A549 (cell line): ENCODE measurements at regions not wholly inside any gene's neighbourhood (a gene's known extent, or its start where the extent isn't known, plus 50 kb on each side); places are given as distances from the start of the nearest gene placed in this dataset.

Experiments
- HDAC2 ChIP-seq: fragments of 200-600 bp; sonication (generic); IDR thresholded peaks from 2 replicates; pipeline ENCODE4 v1.6.1; 2016
- POLR2A ChIP-seq: IDR thresholded peaks from 2 replicates; pipeline ENCODE4 v1.6.1; 2012; ENCODE audit warnings: mild to moderate bottlenecking, low read length
- TF ChIP-seq, protein P1 (sequence below): fragments of 200-600 bp; sonication (generic); IDR thresholded peaks from 2 replicates; pipeline ENCODE4 v1.6.1; 2016; ENCODE audit warnings: antibody characterized with exemption, mild to moderate bottlenecking, moderate library complexity
- TF ChIP-seq, protein P2 (sequence below): fragments of >200 bp; sonication (Bioruptor Twin); formaldehyde crosslinking; IDR thresholded peaks from 3 replicates; pipeline ENCODE4 v1.5.1; 2016

DNA sequence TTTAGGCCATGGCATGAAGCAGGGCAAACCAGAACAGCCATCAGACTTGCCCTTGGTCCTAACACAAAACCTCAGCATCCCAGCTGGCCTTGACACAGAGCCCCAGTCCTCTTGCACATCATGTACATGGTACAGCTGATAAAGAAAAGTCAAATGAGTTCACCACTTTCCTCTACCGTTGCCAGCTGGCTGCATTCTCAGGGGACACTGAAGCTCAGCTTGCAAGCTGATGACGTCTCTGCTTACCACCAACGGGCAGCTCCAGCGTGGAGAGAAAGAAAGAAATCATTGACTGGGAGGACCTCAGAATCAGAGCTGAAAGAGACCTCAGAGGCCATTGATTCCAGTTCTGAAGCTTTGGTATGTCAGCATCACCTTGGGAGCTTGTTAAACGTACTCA, 80.7 kb upstream of the CES5A start:
- TF ChIP-seq, protein P1, sequence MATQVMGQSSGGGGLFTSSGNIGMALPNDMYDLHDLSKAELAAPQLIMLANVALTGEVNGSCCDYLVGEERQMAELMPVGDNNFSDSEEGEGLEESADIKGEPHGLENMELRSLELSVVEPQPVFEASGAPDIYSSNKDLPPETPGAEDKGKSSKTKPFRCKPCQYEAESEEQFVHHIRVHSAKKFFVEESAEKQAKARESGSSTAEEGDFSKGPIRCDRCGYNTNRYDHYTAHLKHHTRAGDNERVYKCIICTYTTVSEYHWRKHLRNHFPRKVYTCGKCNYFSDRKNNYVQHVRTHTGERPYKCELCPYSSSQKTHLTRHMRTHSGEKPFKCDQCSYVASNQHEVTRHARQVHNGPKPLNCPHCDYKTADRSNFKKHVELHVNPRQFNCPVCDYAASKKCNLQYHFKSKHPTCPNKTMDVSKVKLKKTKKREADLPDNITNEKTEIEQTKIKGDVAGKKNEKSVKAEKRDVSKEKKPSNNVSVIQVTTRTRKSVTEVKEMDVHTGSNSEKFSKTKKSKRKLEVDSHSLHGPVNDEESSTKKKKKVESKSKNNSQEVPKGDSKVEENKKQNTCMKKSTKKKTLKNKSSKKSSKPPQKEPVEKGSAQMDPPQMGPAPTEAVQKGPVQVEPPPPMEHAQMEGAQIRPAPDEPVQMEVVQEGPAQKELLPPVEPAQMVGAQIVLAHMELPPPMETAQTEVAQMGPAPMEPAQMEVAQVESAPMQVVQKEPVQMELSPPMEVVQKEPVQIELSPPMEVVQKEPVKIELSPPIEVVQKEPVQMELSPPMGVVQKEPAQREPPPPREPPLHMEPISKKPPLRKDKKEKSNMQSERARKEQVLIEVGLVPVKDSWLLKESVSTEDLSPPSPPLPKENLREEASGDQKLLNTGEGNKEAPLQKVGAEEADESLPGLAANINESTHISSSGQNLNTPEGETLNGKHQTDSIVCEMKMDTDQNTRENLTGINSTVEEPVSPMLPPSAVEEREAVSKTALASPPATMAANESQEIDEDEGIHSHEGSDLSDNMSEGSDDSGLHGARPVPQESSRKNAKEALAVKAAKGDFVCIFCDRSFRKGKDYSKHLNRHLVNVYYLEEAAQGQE, result no peak
- no peak for TF ChIP-seq HDAC2
- no peak for TF ChIP-seq POLR2A
- TF ChIP-seq, protein P2, sequence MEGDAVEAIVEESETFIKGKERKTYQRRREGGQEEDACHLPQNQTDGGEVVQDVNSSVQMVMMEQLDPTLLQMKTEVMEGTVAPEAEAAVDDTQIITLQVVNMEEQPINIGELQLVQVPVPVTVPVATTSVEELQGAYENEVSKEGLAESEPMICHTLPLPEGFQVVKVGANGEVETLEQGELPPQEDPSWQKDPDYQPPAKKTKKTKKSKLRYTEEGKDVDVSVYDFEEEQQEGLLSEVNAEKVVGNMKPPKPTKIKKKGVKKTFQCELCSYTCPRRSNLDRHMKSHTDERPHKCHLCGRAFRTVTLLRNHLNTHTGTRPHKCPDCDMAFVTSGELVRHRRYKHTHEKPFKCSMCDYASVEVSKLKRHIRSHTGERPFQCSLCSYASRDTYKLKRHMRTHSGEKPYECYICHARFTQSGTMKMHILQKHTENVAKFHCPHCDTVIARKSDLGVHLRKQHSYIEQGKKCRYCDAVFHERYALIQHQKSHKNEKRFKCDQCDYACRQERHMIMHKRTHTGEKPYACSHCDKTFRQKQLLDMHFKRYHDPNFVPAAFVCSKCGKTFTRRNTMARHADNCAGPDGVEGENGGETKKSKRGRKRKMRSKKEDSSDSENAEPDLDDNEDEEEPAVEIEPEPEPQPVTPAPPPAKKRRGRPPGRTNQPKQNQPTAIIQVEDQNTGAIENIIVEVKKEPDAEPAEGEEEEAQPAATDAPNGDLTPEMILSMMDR, result no peak
